ENCODE measurements at regions not wholly inside any gene's neighbourhood (a gene's known extent, or its start where the extent isn't known, plus 50 kb on each side); places are given as distances from the start of the nearest gene placed in this dataset.

GRCh38 chr2:23073671-23074070 lies 311.3 kb upstream of the KLHL29 start:
- DNase-seq (ENCODE audit: low read depth in 2 of 2) = no peak

GRCh38 chr2:23077596-23077995 lies 307.4 kb upstream of the KLHL29 start:
- no peak for DNase-seq (ENCODE audit: low read depth in 2 of 2)

- DNase-seq (ENCODE audit: low read depth in 2 of 2) = no peak
Measured at GRCh38 chr2:23078784-23079434, 306.1 kb upstream of the KLHL29 start.

GRCh38 chr2:23083966-23084365 lies 301.0 kb upstream of the KLHL29 start:
- DNase-seq (ENCODE audit: low read depth in 2 of 2) = no peak

GRCh38 chr2:23091019-23091418 lies 294.0 kb upstream of the KLHL29 start:
- no peak for DNase-seq (ENCODE audit: low read depth in 2 of 2)

- no peak for DNase-seq (ENCODE audit: low read depth in 2 of 2)
Measured at GRCh38 chr2:23091900-23092299, 293.1 kb upstream of the KLHL29 start.

- no peak for DNase-seq (ENCODE audit: low read depth in 2 of 2)
Measured at GRCh38 chr2:23092831-23093230, 292.1 kb upstream of the KLHL29 start.

- DNase-seq (ENCODE audit: low read depth in 2 of 2) = no peak
Measured at GRCh38 chr2:23093513-23093912, 291.5 kb upstream of the KLHL29 start.

GRCh38 chr2:23096906-23097602 lies 287.9 kb upstream of the KLHL29 start:
- no peak for DNase-seq (ENCODE audit: low read depth in 2 of 2)

- DNase-seq (ENCODE audit: low read depth in 2 of 2) = no peak
Measured at GRCh38 chr2:23100406-23100805, 284.6 kb upstream of the KLHL29 start.

- no peak for DNase-seq (ENCODE audit: low read depth in 2 of 2)
Measured at GRCh38 chr2:23106242-23106785, 278.7 kb upstream of the KLHL29 start.

- no peak for DNase-seq (ENCODE audit: low read depth in 2 of 2)
Measured at GRCh38 chr2:23107327-23107941, 277.5 kb upstream of the KLHL29 start.

GRCh38 chr2:23111263-23111662 lies 273.7 kb upstream of the KLHL29 start:
- no peak for DNase-seq (ENCODE audit: low read depth in 2 of 2)

GRCh38 chr2:23112517-23112916 lies 272.5 kb upstream of the KLHL29 start:
- DNase-seq (ENCODE audit: low read depth in 2 of 2) = no peak

GRCh38 chr2:23114299-23114698 lies 270.7 kb upstream of the KLHL29 start:
- DNase-seq (ENCODE audit: low read depth in 2 of 2) = no peak

- no peak for DNase-seq (ENCODE audit: low read depth in 2 of 2)
Measured at GRCh38 chr2:23118313-23118712, 266.7 kb upstream of the KLHL29 start.

GRCh38 chr2:23118894-23119293 lies 266.1 kb upstream of the KLHL29 start:
- DNase-seq (ENCODE audit: low read depth in 2 of 2) = no peak

GRCh38 chr2:23120161-23120560 lies 264.8 kb upstream of the KLHL29 start:
- DNase-seq (ENCODE audit: low read depth in 2 of 2) = no peak

GRCh38 chr2:23121968-23122648 lies 262.9 kb upstream of the KLHL29 start:
- no peak for DNase-seq (ENCODE audit: low read depth in 2 of 2)

GRCh38 chr2:23122681-23123215 lies 262.2 kb upstream of the KLHL29 start:
- DNase-seq (ENCODE audit: low read depth in 2 of 2) = no peak

- no peak for DNase-seq (ENCODE audit: low read depth in 2 of 2)
Measured at GRCh38 chr2:23123686-23124085, 261.3 kb upstream of the KLHL29 start.

GRCh38 chr2:23124214-23124750 lies 260.7 kb upstream of the KLHL29 start:
- no peak for DNase-seq (ENCODE audit: low read depth in 2 of 2)

All from stimulated activated CD8-positive, alpha-beta memory T cell treated with anti-CD3 and anti-CD28 coated beads, Interleukin-7, amount 100 ng/mL, for 4 hours (primary cell).